ENCODE measurements at regions not wholly inside any gene's neighbourhood (a gene's known extent, or its start where the extent isn't known, plus 50 kb on each side); places are given as distances from the start of the nearest gene placed in this dataset.

GRCh38 chr11:101738452-101738851, 154.6 kb upstream of the TRPC6 start (continued):
- TF ChIP-seq CHD7 (IDR thresholded peaks at IDR 0.05; ENCODE audit: insufficient replicate concordance, low read length): no peak
- no peak for TF ChIP-seq CBX5 (IDR thresholded peaks at IDR 0.05; ENCODE audit: low read depth, low read length)
- no peak for TF ChIP-seq RBBP5 (IDR thresholded peaks at IDR 0.05; ENCODE audit: borderline replicate concordance, low read depth, low read length)
- TF ChIP-seq NANOG (IDR thresholded peaks at IDR 0.05; ENCODE audit: insufficient read depth, low read depth, low read length, poor library complexity, severe bottlenecking): no peak
- TF ChIP-seq GABPA (IDR thresholded peaks at IDR 0.05; ENCODE audit: borderline replicate concordance, insufficient read depth, low read length): no peak
- TF ChIP-seq YY1 (IDR thresholded peaks at IDR 0.05; ENCODE audit: low read depth, low read length): no peak
- no peak for TF ChIP-seq POLR2AphosphoS5 (IDR thresholded peaks at IDR 0.05; ENCODE audit: low read depth, low read length)
- no peak for TF ChIP-seq HDAC2 (IDR thresholded peaks at IDR 0.05; ENCODE audit: borderline replicate concordance in 1 of 2, low read depth in 2 of 2, low read length in 2 of 2)
- TF ChIP-seq BACH1 (IDR thresholded peaks at IDR 0.05; ENCODE audit: low read length): no peak
- TF ChIP-seq SUZ12 (IDR thresholded peaks at IDR 0.05; ENCODE audit: low read length): no peak
- TF ChIP-seq SP4 (IDR thresholded peaks at IDR 0.05; ENCODE audit: low read length): no peak
- no peak for TF ChIP-seq MAX (IDR thresholded peaks at IDR 0.05)
